Osteoblast (primary cell): ENCODE measurements at regions not wholly inside any gene's neighbourhood (a gene's known extent, or its start where the extent isn't known, plus 50 kb on each side); places are given as distances from the start of the nearest gene placed in this dataset.

Experiments used
- DNase-seq: peaks from one replicate; pipeline ENCODE4 v3.0.0; 2011; ENCODE audit warnings: low spot score, mixed read lengths; ENCODE audit not compliant: insufficient read length; ENCODE audit errors: missing footprints
- H2AFZ ChIP-seq: 2 replicates; pipeline ENCODE4 v1.6.0; 2011; ENCODE audit warnings: mild to moderate bottlenecking, low read length
- H3K27ac ChIP-seq: 2 replicates; pipeline ENCODE4 v1.5.1; 2011; ENCODE audit warnings: mild to moderate bottlenecking, low read depth, low read length, moderate library complexity
- H3K27me3 ChIP-seq: 2 replicates; pipeline ENCODE4 v1.6.0; 2012; ENCODE audit warnings: mild to moderate bottlenecking, control low read depth, inconsistent platforms, low read length, moderate library complexity; ENCODE audit not compliant: insufficient read depth
- H3K36me3 ChIP-seq: 2 replicates; pipeline ENCODE4 v1.5.1; 2011; ENCODE audit warnings: mild to moderate bottlenecking, low read length, control low read depth, moderate library complexity; ENCODE audit not compliant: insufficient read depth
- H3K4me1 ChIP-seq: 2 replicates; pipeline ENCODE4 v1.5.1; 2011; ENCODE audit warnings: mild to moderate bottlenecking, low read length, control low read depth, moderate library complexity; ENCODE audit not compliant: insufficient read depth
- H3K4me2 ChIP-seq: 2 replicates; pipeline ENCODE4 v1.6.0; 2011; ENCODE audit warnings: mild to moderate bottlenecking, low read length; ENCODE audit not compliant: insufficient read depth
- H3K4me3 ChIP-seq: fragments of 200-600 bp; sonication (generic); 3 replicates; pipeline ENCODE4 v1.5.1; 2012; ENCODE audit warnings: mild to moderate bottlenecking, low read length, inconsistent platforms; ENCODE audit not compliant: insufficient read depth
- H3K79me2 ChIP-seq: 2 replicates; pipeline ENCODE4 v1.6.0; 2012; ENCODE audit warnings: mild to moderate bottlenecking, low read length, control low read depth, inconsistent platforms; ENCODE audit not compliant: insufficient read depth
- H3K9me3 ChIP-seq: 2 replicates; pipeline ENCODE4 v1.5.1; 2011; ENCODE audit warnings: low read depth, low read length, control low read depth
- H4K20me1 ChIP-seq: 2 replicates; pipeline ENCODE4 v1.6.0; 2012; ENCODE audit warnings: mild to moderate bottlenecking, low read length, control low read depth; ENCODE audit not compliant: insufficient read depth
- CTCF ChIP-seq: IDR thresholded peaks from 2 replicates; pipeline ENCODE4 v1.5.1; 2011; ENCODE audit warnings: mild to moderate bottlenecking, low read depth, low read length, moderate library complexity; ENCODE audit errors: extremely low read depth

GRCh38 chr12:67884596-67884995 lies 104.7 kb upstream of the IFNG-AS1 start:
- Histone ChIP-seq H3K27me3 (no peaks in the 10 kb centered on the region), H3K79me2 (no peaks in the 10 kb centered on the region), H3K4me3 (no peak overlapping the region), H3K9me3 (no peaks in the 10 kb centered on the region), H4K20me1 (no peaks in the 10 kb centered on the region), H3K4me1 (peaks cover 10% of the 10 kb centered on the region), H3K4me2 (no peak overlapping the region), H3K27ac (no peak overlapping the region), H2AFZ (no peak overlapping the region), H3K36me3 (no peaks in the 10 kb centered on the region)
- no peak for TF ChIP-seq CTCF
- no peak for DNase-seq

GRCh38 chr12:67885375-67886169 lies 103.7 kb upstream of the IFNG-AS1 start:
- H3K27ac ChIP-seq, result no peak overlapping the region
- H3K4me3 ChIP-seq, result no peak overlapping the region
- no peak for TF ChIP-seq CTCF
- no peaks in the 10 kb centered on the region for H3K27me3 ChIP-seq
- H4K20me1 ChIP-seq, result no peaks in the 10 kb centered on the region
- H3K79me2 ChIP-seq, result no peaks in the 10 kb centered on the region
- no peak for DNase-seq
- H3K4me2 ChIP-seq, result peak overlapping the region; percentile 41
- H2AFZ ChIP-seq, result peak overlapping the region; percentile 76
- H3K4me1 ChIP-seq, result peaks cover 10% of the 10 kb centered on the region
- H3K36me3 ChIP-seq, result no peaks in the 10 kb centered on the region
- no peaks in the 10 kb centered on the region for H3K9me3 ChIP-seq

GRCh38 chr12:67887065-67887464 lies 102.2 kb upstream of the IFNG-AS1 start:
- no peaks in the 10 kb centered on the region for H3K9me3 ChIP-seq
- H3K4me3 ChIP-seq, result no peak overlapping the region
- no peaks in the 10 kb centered on the region for H4K20me1 ChIP-seq
- no peak for DNase-seq
- H3K27me3 ChIP-seq, result peaks cover 2% of the 10 kb centered on the region
- H3K27ac ChIP-seq, result no peak overlapping the region
- no peak overlapping the region for H2AFZ ChIP-seq
- H3K36me3 ChIP-seq, result no peaks in the 10 kb centered on the region
- no peak overlapping the region for H3K4me2 ChIP-seq
- peaks cover 10% of the 10 kb centered on the region for H3K4me1 ChIP-seq
- no peak for TF ChIP-seq CTCF
- no peaks in the 10 kb centered on the region for H3K79me2 ChIP-seq

- Histone ChIP-seq H3K36me3 (no peaks in the 10 kb centered on the region), H3K27me3 (peaks cover 2% of the 10 kb centered on the region), H3K27ac (no peak overlapping the region), H3K4me3 (no peak overlapping the region), H4K20me1 (no peaks in the 10 kb centered on the region), H3K9me3 (no peaks in the 10 kb centered on the region), H3K4me2 (no peak overlapping the region), H2AFZ (no peak overlapping the region), H3K4me1 (peaks cover 10% of the 10 kb centered on the region), H3K79me2 (no peaks in the 10 kb centered on the region)
- DNase-seq, result no peak
- TF ChIP-seq CTCF, result no peak
Observed at GRCh38 chr12:67889931-67890330, 99.3 kb upstream of the IFNG-AS1 start.
